NT2/D1 (cell line): ENCODE measurements at regions not wholly inside any gene's neighbourhood (a gene's known extent, or its start where the extent isn't known, plus 50 kb on each side); places are given as distances from the start of the nearest gene placed in this dataset.

ENCODE experiments used
- DNase-seq: peaks from one replicate; pipeline ENCODE4 v3.0.0-alpha.2; 2011; ENCODE audit warnings: low read depth, low spot score
- H3K27me3 ChIP-seq: 2 replicates; pipeline ENCODE4 v1.6.0; 2011; ENCODE audit warnings: mild to moderate bottlenecking; ENCODE audit not compliant: insufficient read length, insufficient read depth
- H3K36me3 ChIP-seq: 2 replicates; pipeline ENCODE4 v1.6.1; 2011; ENCODE audit warnings: mild to moderate bottlenecking, low read length, mixed read lengths; ENCODE audit not compliant: insufficient read depth, insufficient read length
- H3K4me1 ChIP-seq: 2 replicates; pipeline ENCODE4 v1.5.1; 2011; ENCODE audit not compliant: insufficient read depth, insufficient read length
- H3K4me3 ChIP-seq: 2 replicates; pipeline ENCODE4 v1.5.1; 2011; ENCODE audit warnings: low read depth; ENCODE audit not compliant: insufficient read length
- H3K9ac ChIP-seq: 2 replicates; pipeline ENCODE4 v1.6.0; 2011; ENCODE audit warnings: low read depth; ENCODE audit not compliant: insufficient read length
- H3K9me3 ChIP-seq: 2 replicates; pipeline ENCODE4 v1.5.1; 2011; ENCODE audit warnings: mild to moderate bottlenecking, low read length; ENCODE audit not compliant: insufficient read depth
- SUZ12 ChIP-seq: IDR thresholded peaks from 2 replicates; pipeline ENCODE4 v1.6.1; 2011; ENCODE audit not compliant: insufficient read length, insufficient read depth; ENCODE audit errors: extremely low read depth
- YY1 ChIP-seq: IDR thresholded peaks from 2 replicates; pipeline ENCODE4 v1.6.1; 2011; ENCODE audit not compliant: insufficient read length, insufficient read depth
- ZNF274 ChIP-seq: IDR thresholded peaks from 2 replicates; pipeline ENCODE4 v1.6.1; 2011; ENCODE audit warnings: mild to moderate bottlenecking, low read depth, low read length

DNA sequence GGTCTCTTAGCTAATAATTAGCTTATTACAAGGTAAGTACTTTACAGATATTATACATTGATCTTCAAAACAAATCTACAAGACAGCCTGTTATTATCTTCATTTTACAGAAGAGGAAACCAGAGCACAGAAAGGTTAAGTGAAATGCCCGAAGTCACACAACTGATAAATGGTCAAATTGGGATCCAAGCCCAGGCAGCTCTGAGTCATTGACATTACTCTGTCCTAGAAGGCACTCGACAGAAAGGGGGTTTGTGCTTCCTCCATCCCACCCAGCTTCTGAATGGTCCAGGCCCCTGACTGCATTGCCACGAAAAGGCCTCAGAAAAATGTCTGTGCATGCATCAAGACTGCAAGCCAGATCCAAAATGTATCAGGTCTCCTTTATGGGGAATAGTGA is 81.3 kb upstream of the ZNF438 start:
- Histone ChIP-seq H3K27me3 (no peaks in the 10 kb centered on the region), H3K9me3 (no peaks in the 10 kb centered on the region), H3K4me1 (no peaks in the 10 kb centered on the region), H3K36me3 (no peaks in the 10 kb centered on the region), H3K4me3 (no peak overlapping the region), H3K9ac (no peak overlapping the region)
- DNase-seq, result no peak
- TF ChIP-seq ZNF274, result no peak
- no peak for TF ChIP-seq SUZ12

DNA sequence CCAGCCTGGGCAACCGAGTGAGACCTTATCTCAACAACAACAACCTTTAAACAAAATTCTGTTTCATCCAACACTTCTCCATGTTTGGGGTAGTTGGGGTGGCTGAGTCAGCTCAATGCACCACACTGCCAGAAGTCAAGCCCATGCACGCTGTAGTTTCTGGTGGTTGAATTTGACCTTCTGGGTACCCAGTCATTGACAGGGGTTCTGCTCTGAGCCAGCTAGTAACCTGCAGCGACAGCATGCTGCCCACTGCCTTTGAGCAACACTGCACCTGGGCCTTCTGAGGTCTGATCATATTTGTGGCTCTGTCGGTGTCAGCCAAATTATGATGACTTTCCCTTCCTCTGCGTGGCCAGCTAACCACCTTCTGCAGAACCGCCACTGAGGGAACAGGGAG is 84.6 kb upstream of the ZNF438 start:
- TF ChIP-seq YY1, result no peak
- no peak for TF ChIP-seq ZNF274
- TF ChIP-seq SUZ12, result no peak

DNA sequence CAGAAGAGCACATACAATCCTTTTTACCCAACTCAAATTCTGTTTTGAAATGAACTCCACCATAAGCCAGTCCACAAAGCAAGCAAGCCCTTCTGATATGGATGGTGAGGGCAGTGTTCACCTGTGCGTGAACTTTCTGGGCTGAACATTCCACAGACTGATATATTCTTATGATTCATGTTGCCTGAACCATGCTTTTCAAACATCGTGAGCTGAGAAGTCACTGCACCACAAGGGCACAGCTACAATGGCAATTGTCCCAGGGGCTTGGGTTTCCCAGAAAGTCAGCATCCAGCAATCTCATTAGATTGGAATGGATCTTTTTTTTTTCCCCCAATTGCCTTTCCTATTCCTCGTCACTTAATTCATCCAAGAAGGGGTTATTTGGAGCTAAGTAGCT is 86.9 kb upstream of the ZNF438 start:
- no peak overlapping the region for H3K9ac ChIP-seq
- no peak for DNase-seq
- no peak overlapping the region for H3K4me3 ChIP-seq
- H3K36me3 ChIP-seq, result no peaks in the 10 kb centered on the region
- H3K4me1 ChIP-seq, result no peaks in the 10 kb centered on the region
- no peaks in the 10 kb centered on the region for H3K27me3 ChIP-seq
- TF ChIP-seq ZNF274 (no peak), YY1 (no peak), SUZ12 (no peak)
- H3K9me3 ChIP-seq, result no peaks in the 10 kb centered on the region

More for the DNA sequence above, 84.6 kb upstream of the ZNF438 start:
- Histone ChIP-seq H3K9ac (no peak overlapping the region), H3K4me3 (no peak overlapping the region), H3K4me1 (no peaks in the 10 kb centered on the region), H3K9me3 (no peaks in the 10 kb centered on the region), H3K27me3 (no peaks in the 10 kb centered on the region), H3K36me3 (no peaks in the 10 kb centered on the region)
- no peak for DNase-seq

DNA sequence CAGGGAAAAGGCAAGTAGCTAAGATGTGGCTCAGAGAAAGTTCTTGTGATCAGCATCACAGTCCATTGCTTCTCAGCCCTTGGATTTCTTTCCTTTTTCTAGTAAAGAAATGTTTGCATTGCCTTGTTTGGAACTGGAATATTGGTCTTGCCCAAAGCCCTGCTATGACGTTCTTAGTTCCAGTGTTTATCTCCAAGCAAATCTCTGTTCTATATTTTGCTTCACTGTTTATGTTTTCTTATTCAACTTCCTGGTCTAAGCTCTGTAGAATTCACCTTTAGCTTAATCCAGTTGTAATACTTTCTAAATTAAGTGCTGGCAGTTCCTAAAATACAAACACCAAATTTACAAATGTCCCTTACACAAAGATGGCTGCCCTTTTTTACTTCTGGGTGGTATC is 88.7 kb upstream of the ZNF438 start:
- no peak overlapping the region for H3K9ac ChIP-seq
- no peak overlapping the region for H3K4me3 ChIP-seq
- H3K27me3 ChIP-seq, result no peaks in the 10 kb centered on the region
- TF ChIP-seq ZNF274, result no peak
- TF ChIP-seq YY1, result no peak
- TF ChIP-seq SUZ12, result no peak
- H3K4me1 ChIP-seq, result peaks cover 3% of the 10 kb centered on the region
- no peaks in the 10 kb centered on the region for H3K36me3 ChIP-seq
- DNase-seq, result no peak
- H3K9me3 ChIP-seq, result no peaks in the 10 kb centered on the region

DNA sequence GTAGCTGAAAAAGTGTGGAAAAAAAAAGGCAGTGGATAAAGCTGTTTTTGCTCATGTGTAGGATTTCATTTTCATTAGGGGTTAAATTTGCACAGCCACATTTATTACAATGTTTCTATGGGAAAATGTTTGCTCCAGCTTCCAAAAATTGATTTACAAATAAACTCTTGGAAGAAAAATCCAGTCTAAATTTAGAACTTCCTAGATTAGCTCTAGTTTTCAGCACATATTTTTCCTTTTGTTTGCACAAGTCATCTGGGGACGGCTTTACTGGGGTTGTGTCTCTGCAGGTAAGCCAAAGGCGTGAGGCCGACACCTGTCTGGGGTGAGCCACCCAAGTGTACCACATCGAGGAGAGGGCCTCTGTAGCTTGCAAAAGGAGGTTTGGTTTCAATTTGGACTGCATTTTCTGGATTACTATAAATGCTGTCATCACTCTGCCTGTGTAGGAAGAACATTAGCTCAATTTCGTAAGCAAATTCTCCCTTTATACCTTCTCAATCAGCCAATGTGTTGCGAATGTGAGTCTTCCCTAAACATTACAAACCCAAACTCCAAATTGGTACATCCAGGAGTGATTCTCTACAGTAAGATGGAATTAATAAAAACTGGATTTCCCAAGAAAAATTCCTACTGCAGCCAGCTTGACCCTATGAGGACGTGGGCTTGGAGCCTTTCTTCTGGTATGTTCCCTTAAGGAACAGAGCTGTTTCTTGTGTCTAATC is 89.5 kb upstream of the ZNF438 start:
- no peaks in the 10 kb centered on the region for H3K36me3 ChIP-seq
- H3K27me3 ChIP-seq, result no peaks in the 10 kb centered on the region
- H3K4me3 ChIP-seq, result no peak overlapping the region
- TF ChIP-seq ZNF274 (no peak), YY1 (no peak), SUZ12 (no peak)
- no peaks in the 10 kb centered on the region for H3K9me3 ChIP-seq
- H3K4me1 ChIP-seq, result peaks cover 3% of the 10 kb centered on the region
- H3K9ac ChIP-seq, result no peak overlapping the region
- DNase-seq, result no peak

DNA sequence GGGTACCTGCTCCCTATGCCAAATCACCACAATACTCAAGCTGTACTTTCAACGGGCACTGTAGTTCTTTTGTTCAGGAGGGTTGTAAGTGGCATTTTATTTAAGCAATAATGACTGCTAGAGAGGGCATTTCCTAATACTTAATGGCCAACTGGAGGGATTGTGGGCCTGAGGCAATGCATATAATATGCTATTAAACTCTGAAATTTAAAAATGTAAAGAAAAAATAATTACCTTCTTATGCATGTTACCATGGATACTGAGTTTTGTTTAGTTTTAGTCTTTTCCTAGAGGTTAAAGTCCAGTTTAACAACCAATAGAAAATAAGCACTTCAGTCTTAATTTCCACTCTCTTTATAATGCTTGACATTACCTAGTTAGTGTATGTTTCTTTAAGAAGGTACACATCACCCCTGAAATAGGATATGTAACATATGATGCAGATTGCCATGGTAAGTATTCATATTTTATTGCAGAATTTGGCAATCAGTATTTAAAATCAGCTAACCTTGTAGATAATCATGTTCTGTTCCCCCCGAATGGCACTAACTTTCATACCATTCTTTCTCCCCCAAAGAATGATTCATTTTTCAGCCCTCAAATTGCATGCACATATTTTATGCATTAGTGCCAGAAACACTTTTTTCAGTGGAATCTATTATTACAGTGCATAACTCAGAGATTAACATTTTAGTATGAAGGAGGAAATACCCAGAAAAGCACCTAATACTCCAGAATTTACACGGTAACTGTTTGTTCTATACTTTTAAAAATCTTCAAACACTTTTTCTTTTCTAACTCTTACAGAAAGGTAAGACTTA is 90.3 kb upstream of the ZNF438 start:
- no peak overlapping the region for H3K4me3 ChIP-seq
- no peak overlapping the region for H3K9ac ChIP-seq
- TF ChIP-seq YY1, result no peak
- TF ChIP-seq SUZ12, result no peak
- no peak for TF ChIP-seq ZNF274
- no peaks in the 10 kb centered on the region for H3K36me3 ChIP-seq
- no peaks in the 10 kb centered on the region for H3K9me3 ChIP-seq
- DNase-seq, result no peak
- peaks cover 3% of the 10 kb centered on the region for H3K4me1 ChIP-seq
- H3K27me3 ChIP-seq, result no peaks in the 10 kb centered on the region

DNA sequence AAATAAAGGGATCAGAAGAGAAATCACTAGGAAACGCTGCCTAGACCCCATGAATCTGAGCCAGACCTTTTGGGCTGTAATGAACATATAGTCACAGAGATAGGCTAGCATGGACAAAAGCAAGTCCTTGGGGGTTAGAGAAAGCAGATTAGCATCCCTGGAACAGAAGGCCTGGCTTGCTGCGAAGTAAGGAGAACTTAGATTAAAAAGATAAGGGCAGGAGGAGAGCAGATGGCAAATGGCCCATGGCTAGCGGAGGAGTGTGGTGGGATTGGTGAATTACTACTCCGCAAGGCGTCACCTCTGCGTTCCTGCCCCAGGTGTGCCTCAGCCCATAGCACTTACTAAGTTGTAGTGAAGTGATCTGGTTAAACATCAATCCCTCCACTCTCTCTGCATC is 92.3 kb upstream of the ZNF438 start:
- Histone ChIP-seq H3K9me3 (no peaks in the 10 kb centered on the region), H3K4me3 (no peak overlapping the region), H3K9ac (no peak overlapping the region), H3K36me3 (no peaks in the 10 kb centered on the region), H3K27me3 (no peaks in the 10 kb centered on the region), H3K4me1 (peaks cover 3% of the 10 kb centered on the region)
- TF ChIP-seq YY1, result no peak
- TF ChIP-seq SUZ12, result no peak
- TF ChIP-seq ZNF274, result no peak
- DNase-seq, result no peak

DNA sequence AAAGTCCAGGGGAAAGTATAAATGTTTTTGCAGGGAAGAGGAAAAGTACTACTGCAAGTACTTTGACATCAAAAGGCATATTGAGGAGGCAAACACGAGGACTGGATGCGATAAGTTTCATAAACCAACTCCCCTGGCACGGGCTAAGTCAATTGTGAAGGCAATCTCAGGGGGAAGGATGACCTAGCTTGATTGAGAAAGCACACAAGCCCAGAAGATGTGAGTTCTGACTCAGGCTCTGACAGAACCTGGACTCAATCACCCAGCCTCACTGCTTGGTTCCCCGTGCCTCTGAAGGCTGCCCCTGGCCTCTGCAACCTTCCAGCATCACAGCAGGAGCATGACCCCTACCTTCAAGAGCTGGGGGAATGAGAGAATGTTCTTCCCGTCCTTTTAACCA is 93.2 kb upstream of the ZNF438 start:
- Histone ChIP-seq H3K4me1 (peaks cover 3% of the 10 kb centered on the region), H3K36me3 (no peaks in the 10 kb centered on the region), H3K9me3 (no peaks in the 10 kb centered on the region), H3K4me3 (no peak overlapping the region), H3K9ac (no peak overlapping the region), H3K27me3 (no peaks in the 10 kb centered on the region)
- no peak for DNase-seq
- TF ChIP-seq SUZ12 (no peak), YY1 (no peak), ZNF274 (no peak)
